ENCODE measurements at regions not wholly inside any gene's neighbourhood (a gene's known extent, or its start where the extent isn't known, plus 50 kb on each side); places are given as distances from the start of the nearest gene placed in this dataset.

DNA sequence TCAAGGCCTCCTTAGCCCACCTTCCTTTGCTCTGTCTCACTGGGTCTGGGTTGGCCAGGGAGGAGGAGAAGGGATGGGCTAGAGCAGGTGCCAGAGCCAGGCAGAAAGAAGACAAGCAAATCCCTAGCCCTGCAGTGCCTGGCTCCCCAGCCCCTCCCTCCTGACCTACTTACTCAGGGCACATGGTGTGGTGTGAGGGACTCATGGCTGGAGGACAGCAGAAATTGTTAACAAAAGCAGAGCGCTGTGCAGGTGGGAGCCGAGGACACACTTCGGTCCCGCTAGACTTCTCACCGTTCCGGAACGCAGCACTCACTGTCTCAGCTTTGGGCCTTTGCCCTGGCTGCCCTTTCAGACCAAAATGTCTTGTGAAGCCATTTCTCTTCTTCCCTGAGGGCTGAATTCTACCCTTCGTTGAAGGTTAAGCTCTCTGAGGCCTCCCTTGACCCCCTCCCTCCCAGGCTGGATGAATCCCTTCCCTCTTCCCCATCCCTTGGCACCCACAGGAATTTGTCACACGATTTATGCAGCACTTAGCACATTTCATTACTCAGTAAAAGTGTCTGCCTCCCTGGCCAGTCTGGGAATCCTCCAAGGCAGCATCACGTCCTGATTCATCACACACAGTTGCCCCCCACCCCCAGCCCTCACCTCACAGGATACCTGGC, 263.9 kb upstream of the TRPC7 start:
- FAIRE-seq (no peak), DNase-seq (ENCODE audit: insufficient read length, low spot score) (no peak)
- TF ChIP-seq POLR2A (IDR thresholded peaks at IDR 0.05; ENCODE audit: low read depth, low read length), result no peak

DNA sequence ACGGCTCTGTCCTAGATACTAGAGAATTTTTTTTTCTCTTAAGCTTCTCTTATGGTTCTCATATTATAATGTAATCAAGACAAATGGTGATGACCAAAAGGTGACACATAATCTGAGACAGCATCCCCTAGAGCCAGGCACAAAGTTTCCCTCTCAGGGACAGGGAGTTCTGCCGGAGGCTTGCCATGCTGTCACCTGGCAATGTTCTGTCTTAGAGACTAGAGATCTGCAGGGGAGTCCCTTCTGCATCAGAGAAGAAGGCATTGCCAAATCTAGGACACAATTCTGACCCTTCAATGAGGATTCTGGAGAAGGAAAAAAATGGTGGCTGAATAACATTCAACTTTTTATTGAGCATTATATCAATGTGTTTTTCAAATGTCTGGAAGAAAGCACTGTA, 261.2 kb upstream of the TRPC7 start:
- TF ChIP-seq POLR2A (IDR thresholded peaks at IDR 0.05; ENCODE audit: low read depth, low read length), result no peak
- FAIRE-seq (no peak), DNase-seq (ENCODE audit: insufficient read length, low spot score) (no peak)

DNA sequence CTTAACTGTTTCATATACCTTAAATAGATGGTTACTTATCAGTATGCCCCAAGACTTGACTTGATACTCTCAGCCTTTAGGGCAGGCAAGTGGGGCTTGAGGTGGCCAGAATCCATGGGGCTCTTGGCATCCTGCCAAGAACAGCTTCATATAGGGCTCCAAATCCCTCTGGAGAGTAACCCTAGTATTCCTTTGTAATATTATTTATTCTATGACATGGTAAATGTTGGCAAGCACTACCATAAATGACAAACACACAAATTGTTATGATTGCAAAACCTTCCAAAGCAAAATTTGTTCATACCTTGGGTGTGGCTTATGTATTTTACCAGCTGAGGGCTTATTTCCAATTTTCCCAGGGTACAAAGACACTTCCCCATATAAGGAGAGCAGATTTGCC, 257.4 kb upstream of the TRPC7 start:
- DNase-seq (ENCODE audit: insufficient read length, low spot score) (no peak), FAIRE-seq (no peak)
- no peak for TF ChIP-seq POLR2A (IDR thresholded peaks at IDR 0.05; ENCODE audit: low read depth, low read length)

DNA sequence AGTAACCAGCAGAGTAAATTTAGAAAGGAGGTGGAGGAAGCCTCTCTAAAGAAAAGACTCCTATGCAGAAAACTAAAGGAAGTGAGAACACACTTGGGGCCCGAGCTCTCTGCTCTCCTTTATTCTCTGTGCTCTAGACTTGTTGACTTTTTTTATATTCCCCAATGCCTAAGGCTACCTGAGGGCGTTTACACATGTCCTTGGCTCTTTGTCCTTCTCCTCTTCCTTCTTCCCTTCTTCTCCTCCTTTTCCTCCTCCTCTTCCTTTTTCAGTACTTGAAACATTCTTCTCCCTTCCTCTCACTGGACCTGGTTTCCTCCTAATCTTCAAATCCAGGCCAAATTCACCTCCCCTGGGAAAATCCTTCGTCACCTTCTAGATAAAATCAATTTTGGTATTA, 256.4 kb upstream of the TRPC7 start:
- no peak for DNase-seq (ENCODE audit: insufficient read length, low spot score)
- TF ChIP-seq POLR2A (IDR thresholded peaks at IDR 0.05; ENCODE audit: low read depth, low read length), result no peak
- FAIRE-seq, result no peak

DNA sequence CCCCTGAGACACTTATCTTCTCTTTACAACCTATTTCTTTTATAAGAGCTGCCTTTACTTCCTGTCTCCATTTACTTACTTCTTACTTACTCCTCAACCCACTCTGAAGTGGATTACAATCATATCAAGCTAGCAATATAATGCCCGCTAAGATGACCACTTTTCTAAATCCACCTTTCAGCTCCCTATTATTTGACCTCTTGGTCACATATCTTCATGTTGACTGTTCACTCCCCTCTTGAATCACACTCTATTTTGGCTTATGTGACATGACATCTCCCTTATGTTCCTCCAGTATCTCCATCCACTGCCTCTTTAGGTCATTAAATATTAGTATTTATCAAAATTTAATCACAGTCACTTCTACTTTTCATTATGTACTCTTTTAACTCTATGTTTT, 255.3 kb upstream of the TRPC7 start:
- no peak for FAIRE-seq
- no peak for DNase-seq (ENCODE audit: insufficient read length, low spot score)
- TF ChIP-seq POLR2A (IDR thresholded peaks at IDR 0.05; ENCODE audit: low read depth, low read length), result no peak

DNA sequence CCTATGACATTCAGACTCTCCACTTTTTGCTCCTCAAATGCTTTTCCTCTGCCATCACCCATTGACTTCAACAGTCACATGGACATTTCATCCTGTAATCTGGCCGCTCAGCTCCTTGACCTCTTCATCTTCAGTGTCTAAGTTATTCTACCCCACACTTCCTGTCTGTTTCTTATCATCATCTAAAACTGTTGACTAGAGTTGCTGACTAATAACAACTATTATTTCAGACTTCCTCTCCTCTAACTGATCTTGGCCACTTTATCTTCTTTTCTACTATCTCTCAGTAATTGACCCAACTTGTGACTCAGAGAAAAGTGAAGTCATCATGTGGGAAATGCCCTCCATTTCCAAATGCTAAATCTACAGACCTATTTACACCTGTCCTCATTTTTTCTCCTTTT, 254.7 kb upstream of the TRPC7 start:
- no peak for TF ChIP-seq POLR2A (IDR thresholded peaks at IDR 0.05; ENCODE audit: low read depth, low read length)
- DNase-seq (ENCODE audit: insufficient read length, low spot score), result no peak
- no peak for FAIRE-seq

DNA sequence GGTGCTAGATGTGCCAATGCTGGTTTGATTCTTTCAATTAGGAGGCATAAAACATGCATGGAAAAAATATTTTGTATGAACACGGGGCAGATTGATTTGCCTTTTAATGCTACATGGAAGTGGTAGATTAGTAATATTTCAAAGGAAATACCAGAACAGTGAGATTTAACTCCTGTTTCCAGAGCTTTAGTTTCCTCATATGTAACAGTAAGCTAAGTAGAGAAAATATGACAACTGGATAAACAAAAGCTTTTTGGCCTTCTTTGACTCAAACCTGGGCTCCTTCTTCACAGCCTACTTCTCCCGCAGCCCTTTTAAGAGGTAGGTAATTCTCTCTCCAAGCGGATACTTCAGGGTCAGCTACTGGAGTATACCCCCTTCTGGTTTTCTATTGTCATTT, 254.2 kb upstream of the TRPC7 start:
- no peak for TF ChIP-seq POLR2A (IDR thresholded peaks at IDR 0.05; ENCODE audit: low read depth, low read length)
- DNase-seq (ENCODE audit: insufficient read length, low spot score) (no peak), FAIRE-seq (no peak)

DNA sequence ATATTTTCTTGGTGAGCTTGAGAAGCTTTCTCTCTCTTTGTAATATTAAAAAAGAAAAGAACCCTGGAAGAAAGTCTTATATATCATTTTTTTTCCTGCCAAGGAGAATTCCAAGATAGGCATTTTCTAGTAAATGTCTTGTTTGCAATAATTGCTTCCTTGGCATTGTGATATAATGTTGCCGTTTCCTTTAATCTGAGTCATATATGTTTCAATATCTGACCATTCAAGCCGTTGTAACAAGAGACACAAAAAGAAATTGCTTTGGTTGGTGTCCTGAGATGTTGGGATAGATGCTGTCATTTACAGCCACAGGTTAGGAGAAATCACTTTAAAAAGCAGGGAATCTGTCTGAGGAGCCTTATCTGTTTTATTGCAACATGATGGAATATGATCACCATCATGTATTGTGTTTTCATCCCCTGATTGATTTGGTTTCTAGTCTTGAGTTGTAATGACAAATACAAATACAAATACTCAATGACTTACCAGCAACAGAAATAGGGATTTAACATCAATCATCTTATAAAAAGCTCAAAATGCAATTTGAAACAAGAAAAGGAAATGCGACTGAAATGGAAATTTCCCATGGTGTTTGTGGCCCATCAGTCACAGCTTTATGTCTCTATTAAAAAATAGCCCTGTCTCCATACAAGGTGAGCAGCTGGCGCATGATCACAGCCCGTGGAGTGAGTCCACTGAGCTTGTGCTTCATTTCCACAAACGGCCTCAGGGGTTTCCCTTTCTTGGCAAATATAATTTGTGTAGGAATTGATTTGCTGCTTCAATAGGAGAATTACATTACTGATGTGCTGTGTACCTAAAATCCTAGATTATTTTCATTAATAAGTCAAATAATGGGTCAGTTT, 250.1 kb upstream of the TRPC7 start:
- no peak for TF ChIP-seq POLR2A (IDR thresholded peaks at IDR 0.05; ENCODE audit: low read depth, low read length)
- no peak for FAIRE-seq
- no peak for DNase-seq (ENCODE audit: insufficient read length, low spot score)

DNA sequence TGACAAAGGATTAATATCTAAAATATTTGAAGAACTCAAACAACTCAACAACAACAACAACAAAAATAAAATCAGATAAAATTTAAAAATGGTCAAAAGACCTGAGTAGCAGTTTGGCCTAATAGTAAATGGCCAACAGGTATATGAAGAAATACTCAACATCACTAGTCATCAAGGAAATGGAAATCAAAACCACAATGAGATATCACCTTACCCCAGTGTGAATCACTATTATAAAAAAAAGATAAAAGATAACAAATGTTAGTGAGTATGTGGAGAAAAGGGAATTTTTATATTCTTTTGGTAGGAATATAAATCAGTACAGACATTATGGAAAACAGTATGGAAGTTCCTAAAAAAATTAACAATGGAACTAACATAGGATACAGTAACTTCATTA, 247.9 kb upstream of the TRPC7 start:
- FAIRE-seq, result no peak
- no peak for TF ChIP-seq POLR2A (IDR thresholded peaks at IDR 0.05; ENCODE audit: low read depth, low read length)
- no peak for DNase-seq (ENCODE audit: insufficient read length, low spot score)

DNA sequence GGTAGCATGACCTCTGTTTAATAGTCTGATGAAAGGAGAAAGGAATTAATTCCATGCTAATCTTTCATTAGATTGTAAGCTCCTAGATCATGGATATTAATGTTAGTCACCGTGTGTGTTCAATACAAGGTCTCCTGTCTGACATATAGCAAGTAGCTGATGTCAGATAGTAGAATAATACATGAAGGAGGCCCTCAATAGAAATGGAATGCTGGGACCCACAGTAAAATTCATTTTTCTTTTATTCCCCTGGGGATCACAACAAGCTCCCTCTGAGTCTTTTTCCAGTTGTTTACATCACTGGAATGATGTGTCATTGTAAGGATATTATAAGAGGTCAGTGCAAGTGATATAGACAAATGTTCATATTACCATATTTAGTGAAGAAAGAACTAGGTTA, 240.3 kb upstream of the TRPC7 start:
- TF ChIP-seq POLR2A (IDR thresholded peaks at IDR 0.05; ENCODE audit: low read depth, low read length), result no peak
- DNase-seq (ENCODE audit: insufficient read length, low spot score), result no peak
- FAIRE-seq, result no peak

DNA sequence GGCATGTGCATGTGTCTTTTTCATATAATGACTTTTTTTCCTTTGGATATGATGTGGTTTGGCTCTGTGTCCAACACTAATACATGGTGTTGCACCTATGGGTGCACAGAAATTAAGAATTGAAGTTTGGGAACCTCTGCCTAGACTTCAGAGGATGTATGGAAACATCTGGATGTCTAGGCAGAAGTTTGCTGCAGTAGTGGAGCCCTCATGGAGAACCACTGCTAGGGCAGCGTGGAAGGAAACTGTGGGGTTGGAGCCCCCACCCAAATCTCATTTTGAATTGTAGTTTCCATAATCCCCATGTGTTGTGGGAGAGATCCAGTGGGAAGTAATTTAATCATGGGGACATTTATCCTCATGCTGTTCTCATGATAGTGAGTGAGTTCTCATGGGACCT, 235.0 kb upstream of the TRPC7 start:
- no peak for TF ChIP-seq POLR2A (IDR thresholded peaks at IDR 0.05; ENCODE audit: low read depth, low read length)
- FAIRE-seq (no peak), DNase-seq (ENCODE audit: insufficient read length, low spot score) (no peak)

DNA sequence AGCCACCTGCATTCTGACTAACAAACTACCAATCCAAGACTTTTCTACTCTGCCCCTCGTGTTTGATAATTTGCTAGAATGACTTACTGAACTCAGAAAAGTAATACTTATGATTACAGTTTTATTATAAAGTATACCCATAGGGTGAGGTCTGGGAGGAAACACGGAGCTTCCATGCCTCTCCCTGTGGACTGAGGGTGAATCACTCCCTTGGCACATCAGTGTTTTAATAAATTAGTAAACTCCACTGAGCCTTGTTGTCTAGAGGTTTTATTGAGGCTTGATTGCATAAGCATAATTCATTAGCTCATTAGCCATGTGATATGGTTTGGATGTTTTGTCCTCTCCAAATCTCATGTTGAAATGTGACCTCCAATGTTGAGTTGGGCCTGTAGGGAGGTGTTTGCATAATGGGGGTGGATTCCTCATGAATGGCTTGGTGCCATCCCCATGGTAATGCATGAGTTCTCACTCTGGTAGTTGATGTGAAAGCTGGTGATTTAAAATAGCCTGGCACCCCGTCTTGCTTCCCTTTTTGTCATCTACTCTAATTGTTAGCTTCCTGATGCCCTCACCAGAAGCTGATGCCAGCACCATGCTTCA, 233.6 kb upstream of the TRPC7 start:
- no peak for TF ChIP-seq POLR2A (IDR thresholded peaks at IDR 0.05; ENCODE audit: low read depth, low read length)
- DNase-seq (ENCODE audit: insufficient read length, low spot score) (no peak), FAIRE-seq (no peak)

DNA sequence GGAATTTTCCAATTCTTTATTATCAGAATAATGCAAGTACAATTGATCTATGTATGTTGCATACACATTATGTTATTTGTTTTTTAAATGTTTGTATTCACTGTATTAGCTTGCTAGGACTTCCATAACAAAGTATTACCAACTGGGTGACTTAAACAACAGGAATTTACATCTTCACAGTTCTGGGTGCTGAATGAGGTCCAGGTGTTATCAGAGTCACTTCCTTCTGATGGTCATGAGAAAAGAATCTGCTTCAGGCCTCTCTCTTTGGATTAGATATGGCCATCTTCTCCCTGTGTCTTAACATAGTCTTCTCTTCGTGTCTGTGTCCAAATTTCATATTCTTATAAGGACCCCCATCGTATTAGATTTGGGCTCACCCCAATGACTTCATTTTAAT, 229.1 kb upstream of the TRPC7 start:
- FAIRE-seq (no peak), DNase-seq (ENCODE audit: insufficient read length, low spot score) (no peak)
- TF ChIP-seq POLR2A (IDR thresholded peaks at IDR 0.05; ENCODE audit: low read depth, low read length), result no peak

DNA sequence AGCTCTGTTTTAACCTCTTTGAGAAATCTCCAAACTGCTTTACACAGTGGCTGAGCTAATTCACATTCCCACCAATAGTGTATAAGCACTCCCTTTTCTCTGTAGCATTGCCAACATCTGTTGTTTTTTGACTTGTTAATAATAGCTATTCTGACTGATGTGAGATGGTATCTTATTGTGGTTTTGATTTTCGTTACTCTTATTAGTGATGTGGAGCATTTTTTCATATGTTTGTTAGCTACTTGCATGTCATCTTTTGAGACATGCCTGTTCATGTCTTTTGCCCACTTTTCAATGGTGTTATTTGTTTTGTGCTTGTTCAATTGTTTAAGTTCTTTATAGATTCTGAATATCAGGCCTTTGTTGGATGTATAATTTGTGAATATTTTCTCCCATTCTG, 225.2 kb upstream of the TRPC7 start:
- FAIRE-seq (no peak), DNase-seq (ENCODE audit: insufficient read length, low spot score) (no peak)
- TF ChIP-seq POLR2A (IDR thresholded peaks at IDR 0.05; ENCODE audit: low read depth, low read length), result no peak

DNA sequence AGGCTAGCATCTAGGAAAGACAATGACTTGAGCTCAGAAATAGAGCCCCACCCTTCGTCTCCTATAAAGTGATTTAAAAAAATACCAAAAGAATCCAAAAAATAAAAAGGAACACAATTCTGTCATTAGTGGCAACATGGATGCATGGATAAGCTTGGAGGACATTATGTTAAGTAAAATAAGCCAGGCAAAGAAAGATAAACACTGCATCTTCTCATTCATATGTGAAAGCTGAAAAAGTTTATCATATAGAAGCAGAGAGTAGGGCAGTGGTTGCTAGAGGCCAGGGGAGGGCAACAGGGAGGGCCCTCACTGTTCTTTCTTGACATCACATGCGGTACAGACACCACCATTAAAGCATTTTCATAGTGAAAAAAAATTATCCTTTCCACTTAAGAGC, 220.9 kb upstream of the TRPC7 start:
- FAIRE-seq (no peak), DNase-seq (ENCODE audit: insufficient read length, low spot score) (no peak)
- no peak for TF ChIP-seq POLR2A (IDR thresholded peaks at IDR 0.05; ENCODE audit: low read depth, low read length)
